IMR-90 (cell line): ENCODE measurements at regions not wholly inside any gene's neighbourhood (a gene's known extent, or its start where the extent isn't known, plus 50 kb on each side); places are given as distances from the start of the nearest gene placed in this dataset.
A peak's percentile ranks its signal among the peaks of the same experiment; 100 is the strongest.

Source experiments
- ATAC-seq: fragments of 200-7000 bp; cut with Tn5 transposase; 2 replicates; pipeline ENCODE4 v1.9.1; 2020; ENCODE audit warnings: low read depth, mild to moderate bottlenecking, moderate library complexity
- BruUV-seq: library from RNA; stranded (reverse); fragments of 400-500 nt; replicated peaks from 2 replicates; lab custom pipeline; 2021; lab: Mats Ljungman, UMichigan
- CTCF ChIA-PET: fragments of 300-600 bp; formaldehyde crosslinking; extraction: SDS; loops from one replicate; lab custom pipeline; 2021; ENCODE audit warnings: antibody characterized with exemption; lab: Yijun Ruan, JAX
- POLR2A ChIA-PET: fragments of 300-600 bp; sonication (Branson Sonifier 250); formaldehyde crosslinking; loops from one replicate; lab custom pipeline; 2022; ENCODE audit warnings: antibody characterized with exemption; ENCODE audit not compliant: unreplicated experiment; lab: Charles Lee
- DNase-seq: peaks from one replicate; pipeline ENCODE4 v3.0.0; 2013
- H2AFZ ChIP-seq: replicated peaks from 2 replicates; pipeline ENCODE3; 2013; ENCODE audit warnings: low read length, mild to moderate bottlenecking; ENCODE audit not compliant: poor library complexity
- H2AK5ac ChIP-seq: 2 replicates; pipeline ENCODE4 v1.6.1; 2013; ENCODE audit warnings: low read depth, low read length, inconsistent platforms
- H2AK9ac ChIP-seq: replicated peaks from 2 replicates; pipeline ENCODE3; 2013; ENCODE audit warnings: mild to moderate bottlenecking, low read depth, low read length, moderate library complexity; ENCODE audit not compliant: poor library complexity
- H2BK120ac ChIP-seq: 2 replicates; pipeline ENCODE4 v1.6.1; 2013; ENCODE audit warnings: low read depth, low read length, inconsistent platforms
- H2BK15ac ChIP-seq: 3 replicates; pipeline ENCODE4 v1.6.1; 2013; ENCODE audit warnings: low read depth, low read length, inconsistent platforms
- H2BK20ac ChIP-seq: 2 replicates; pipeline ENCODE4 v1.6.1; 2013; ENCODE audit warnings: low read depth, mild to moderate bottlenecking, inconsistent platforms, low read length, moderate library complexity
- H2BK5ac ChIP-seq: 2 replicates; pipeline ENCODE4 v1.6.1; 2013; ENCODE audit warnings: mild to moderate bottlenecking, low read depth, low read length, inconsistent platforms; ENCODE audit not compliant: poor library complexity, severe bottlenecking
- H3K14ac ChIP-seq: replicated peaks from 2 replicates; pipeline ENCODE4 v1.6.1; 2013; ENCODE audit warnings: low read depth, low read length, inconsistent platforms
- H3K18ac ChIP-seq: 2 replicates; pipeline ENCODE4 v1.6.1; 2013; ENCODE audit warnings: low read depth, low read length, control low read depth
- H3K23ac ChIP-seq: 2 replicates; pipeline ENCODE4 v1.6.1; 2013; ENCODE audit warnings: low read depth, low read length, inconsistent platforms
- H3K27ac ChIP-seq: 2 replicates; pipeline ENCODE4 v1.5.1; 2013; ENCODE audit warnings: mild to moderate bottlenecking, control low read depth, low read length; ENCODE audit not compliant: insufficient read depth
- H3K27me3 ChIP-seq: 2 replicates; pipeline ENCODE4 v1.6.1; 2013; ENCODE audit warnings: low read length; ENCODE audit not compliant: control insufficient read depth, insufficient read depth
- H3K36me3 ChIP-seq: 2 replicates; pipeline ENCODE4 v1.6.1; 2013; ENCODE audit warnings: low read length, mixed read lengths; ENCODE audit not compliant: control insufficient read depth, insufficient read depth
- H3K4ac ChIP-seq: 2 replicates; pipeline ENCODE4 v1.6.1; 2013; ENCODE audit warnings: low read depth, low read length, inconsistent platforms
- H3K4me1 ChIP-seq: 2 replicates; pipeline ENCODE4 v1.6.1; 2013; ENCODE audit warnings: low read length, mixed read lengths; ENCODE audit not compliant: control insufficient read depth, insufficient read depth
- H3K4me2 ChIP-seq: 2 replicates; pipeline ENCODE4 v1.6.1; 2013; ENCODE audit warnings: low read depth, mild to moderate bottlenecking, control low read depth, low read length, moderate library complexity
- H3K4me3 ChIP-seq: 2 replicates; pipeline ENCODE4 v1.5.1; 2013; ENCODE audit warnings: low read depth, mild to moderate bottlenecking, control low read depth, low read length, moderate library complexity; ENCODE audit not compliant: insufficient read depth
- H3K56ac ChIP-seq: 2 replicates; pipeline ENCODE4 v1.6.1; 2013; ENCODE audit warnings: low read length, inconsistent platforms; ENCODE audit not compliant: insufficient read depth; ENCODE audit errors: extremely low read depth
- H3K79me1 ChIP-seq, 2 experiments: 2 replicates each; pipeline ENCODE4 v1.6.1; 2013; ENCODE audit warnings: low read length in 2 of 2, inconsistent platforms in 1 of 2, low read depth in 1 of 2
- H3K9ac ChIP-seq: 2 replicates; pipeline ENCODE4 v1.6.1; 2013; ENCODE audit warnings: low read depth, low read length, control low read depth
- H3K9me1 ChIP-seq: 2 replicates; pipeline ENCODE4 v1.6.1; 2013; ENCODE audit warnings: low read length, inconsistent platforms; ENCODE audit not compliant: insufficient read depth
- H3K9me3 ChIP-seq: 2 replicates; pipeline ENCODE4 v1.6.1; 2013; ENCODE audit warnings: low read length; ENCODE audit not compliant: control insufficient read depth, insufficient read depth
- H4K20me1 ChIP-seq: 2 replicates; pipeline ENCODE4 v1.6.1; 2013; ENCODE audit warnings: low read length, inconsistent platforms; ENCODE audit not compliant: insufficient read depth
- H4K5ac ChIP-seq: 2 replicates; pipeline ENCODE4 v1.6.1; 2013; ENCODE audit warnings: mild to moderate bottlenecking, low read depth, low read length, control low read depth
- H4K8ac ChIP-seq, 2 experiments: 2 replicates each; pipeline ENCODE4 v1.6.1; 2013; ENCODE audit warnings: low read depth in 2 of 2, low read length in 2 of 2, control low read depth in 1 of 2, inconsistent platforms in 1 of 2
- H4K91ac ChIP-seq: 2 replicates; pipeline ENCODE4 v1.6.1; 2013; ENCODE audit warnings: low read depth, low read length, inconsistent platforms; ENCODE audit not compliant: insufficient read depth
- CEBPB ChIP-seq: IDR thresholded peaks from 2 replicates; pipeline ENCODE4 v1.6.1; 2012; ENCODE audit warnings: low read depth, low read length, improper control_type of control experiment
- RFX5 ChIP-seq: IDR thresholded peaks from 2 replicates; pipeline ENCODE4 v1.8.0; 2012; ENCODE audit warnings: low read depth, mild to moderate bottlenecking, low read length, moderate library complexity
- WGBS, 2 experiments: methylation state at CpG; one replicate each; pipeline versions ENCODE4 v1.1.5 to v1.1.7; 2013; ENCODE audit warnings: missing lambda C conversion rate in 2 of 2; ENCODE audit not compliant: insufficient read length in 1 of 2; ENCODE audit errors: extremely low coverage in 2 of 2; 5-methylcytosine and 5-hydroxymethylcytosine counted together
- dilution Hi-C: fragments of 300-500 bp; cut with HindIII; formaldehyde crosslinking; loops from one replicate; pipeline ENCODE4 v1.14.3; 2018; ENCODE audit warnings: low sequenced_read_pairs; ENCODE audit not compliant: unreplicated experiment
- in situ Hi-C: fragments of 300-500 bp; cut with MboI; formaldehyde crosslinking; loops from 3 replicates; pipeline ENCODE4 v1.14.3; 2019; ENCODE audit warnings: low sequenced_read_pairs, inconsistent platforms, mixed read lengths
- intact Hi-C: fragments of 100-400 bp; cut with micrococcal nuclease; formaldehyde crosslinking; loops from 2 replicates; pipeline ENCODE4 v1.10.0; 2022

GRCh38 chr14:30180219-30180618 lies 252.6 kb upstream of the PRKD1 start:
- BruUV-seq = no TSS peak
- H2AFZ ChIP-seq = no peak overlapping the region
- no peak overlapping the region for H2BK120ac ChIP-seq
- peak overlapping the region; percentile 60 for H2BK5ac ChIP-seq
- H2AK9ac ChIP-seq = no peak overlapping the region
- H3K14ac ChIP-seq = no peak overlapping the region
- peak overlapping the region; percentile 40; the same call in 1 of the 2 replicates for H3K4ac ChIP-seq
- in situ Hi-C loops = no loop called here
- no peak overlapping the region for H3K27ac ChIP-seq
- H3K79me1 ChIP-seq = no peaks in the 10 kb centered on the region
- dilution Hi-C loops = no loop called here
- no peak overlapping the region for H4K91ac ChIP-seq
- CTCF ChIA-PET = no interaction called here
- H2AK5ac ChIP-seq = no peak overlapping the region
- peaks cover 2% of the 10 kb centered on the region for H3K4me1 ChIP-seq
- no peaks in the 10 kb centered on the region for H3K27me3 ChIP-seq
- no peak for TF ChIP-seq RFX5
- peak; percentile 76 for TF ChIP-seq CEBPB
- no peaks in the 10 kb centered on the region for H4K20me1 ChIP-seq
- H3K56ac ChIP-seq = no peak overlapping the region
- peak overlapping the region; percentile 27; the same call in 1 of the 3 replicates for H2BK15ac ChIP-seq
- 0 out of 2 replicates have a peak overlapping the region, but pooled peaks have one; percentile 13 for H3K23ac ChIP-seq
- no peak overlapping the region for H3K4me2 ChIP-seq
- intact Hi-C loops = no loop called here
- H3K9me3 ChIP-seq = no peaks in the 10 kb centered on the region
- no peak overlapping the region for H3K4me3 ChIP-seq
- H4K5ac ChIP-seq = no peak overlapping the region
- peak overlapping the region; percentile 75; the same call in 1 of the 2 replicates for H3K18ac ChIP-seq
- H2BK20ac ChIP-seq = peak overlapping the region; percentile 73
- H4K8ac ChIP-seq = peak overlapping the region in 1 of 2 experiments; percentile 56; a peak in 1 of 4 replicates
- DNase-seq (peak; percentile 63), ATAC-seq (peak; percentile 62)
- no CpG with 5 or more reads among the region's 2 CpGs for WGBS, 2 experiments
- no peaks in the 10 kb centered on the region for H3K36me3 ChIP-seq
- no peaks in the 10 kb centered on the region for H3K9me1 ChIP-seq
- POLR2A ChIA-PET = no interaction called here
- no peak overlapping the region for H3K9ac ChIP-seq
